ENCODE measurements at regions not wholly inside any gene's neighbourhood (a gene's known extent, or its start where the extent isn't known, plus 50 kb on each side); places are given as distances from the start of the nearest gene placed in this dataset.

DNA sequence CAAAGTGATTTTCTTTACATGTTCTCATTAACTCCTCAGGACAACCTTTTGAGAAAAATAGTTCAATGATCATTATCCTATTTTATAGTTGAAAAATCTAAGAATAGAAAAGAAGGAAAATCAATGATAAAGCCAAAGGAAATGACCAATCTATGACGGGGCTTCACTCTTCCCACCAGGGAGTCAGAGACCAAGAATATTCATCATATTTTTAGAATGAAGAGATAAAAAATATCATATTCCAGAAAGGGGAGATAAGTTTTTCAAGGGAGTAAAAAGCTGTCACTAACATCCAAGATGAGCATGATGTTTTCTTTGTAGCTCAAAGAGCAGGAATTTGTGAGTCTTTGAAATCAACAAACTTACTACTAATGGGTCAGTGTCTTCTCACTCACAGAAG lies 71.5 kb upstream of the LPP start:
- peaks cover 3% of the 10 kb centered on the region; the same call in 1 of the 2 replicates for H3K36me3 ChIP-seq (ENCODE audit: control insufficient read depth, low read length)
- peaks cover 38% of the 10 kb centered on the region for H3F3A ChIP-seq (ENCODE audit: control insufficient read depth, insufficient read depth)
- peaks cover 6% of the 10 kb centered on the region; the same call in 1 of the 2 replicates for H3K9me3 ChIP-seq (ENCODE audit: control insufficient read depth, insufficient read depth, low read length)
- no peaks in the 10 kb centered on the region for H4K20me1 ChIP-seq (ENCODE audit: control insufficient read depth, insufficient read depth, low read depth, low read length)
- H3K27ac ChIP-seq (ENCODE audit: low read depth, low read length), result peak overlapping the region; percentile 99
- H3K4me3 ChIP-seq (ENCODE audit: low read length), result 0 out of 2 replicates have a peak overlapping the region, but pooled peaks have one; percentile 2
- H3K9me2 ChIP-seq (replicated peaks; ENCODE audit: control insufficient read depth, low read length), result no peaks in the 10 kb centered on the region
- no peak for TF ChIP-seq EZH2phosphoT487 (IDR thresholded peaks at IDR 0.05; ENCODE audit: borderline replicate concordance, low read length)
- TF ChIP-seq, protein P1, sequence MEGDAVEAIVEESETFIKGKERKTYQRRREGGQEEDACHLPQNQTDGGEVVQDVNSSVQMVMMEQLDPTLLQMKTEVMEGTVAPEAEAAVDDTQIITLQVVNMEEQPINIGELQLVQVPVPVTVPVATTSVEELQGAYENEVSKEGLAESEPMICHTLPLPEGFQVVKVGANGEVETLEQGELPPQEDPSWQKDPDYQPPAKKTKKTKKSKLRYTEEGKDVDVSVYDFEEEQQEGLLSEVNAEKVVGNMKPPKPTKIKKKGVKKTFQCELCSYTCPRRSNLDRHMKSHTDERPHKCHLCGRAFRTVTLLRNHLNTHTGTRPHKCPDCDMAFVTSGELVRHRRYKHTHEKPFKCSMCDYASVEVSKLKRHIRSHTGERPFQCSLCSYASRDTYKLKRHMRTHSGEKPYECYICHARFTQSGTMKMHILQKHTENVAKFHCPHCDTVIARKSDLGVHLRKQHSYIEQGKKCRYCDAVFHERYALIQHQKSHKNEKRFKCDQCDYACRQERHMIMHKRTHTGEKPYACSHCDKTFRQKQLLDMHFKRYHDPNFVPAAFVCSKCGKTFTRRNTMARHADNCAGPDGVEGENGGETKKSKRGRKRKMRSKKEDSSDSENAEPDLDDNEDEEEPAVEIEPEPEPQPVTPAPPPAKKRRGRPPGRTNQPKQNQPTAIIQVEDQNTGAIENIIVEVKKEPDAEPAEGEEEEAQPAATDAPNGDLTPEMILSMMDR (IDR thresholded peaks at IDR 0.05; ENCODE audit: low read depth, low read length, poor library complexity, severe bottlenecking), result no peak
- peaks cover 66% of the 10 kb centered on the region for H3K4me1 ChIP-seq (ENCODE audit: control insufficient read depth, low read length)
- no peaks in the 10 kb centered on the region for H3K27me3 ChIP-seq (ENCODE audit: control insufficient read depth, low read length)
- H3K79me2 ChIP-seq (ENCODE audit: control insufficient read depth, low read length), result no peaks in the 10 kb centered on the region; the same call in 1 of the 2 replicates
- peak overlapping the region; percentile 88 for H3K4me2 ChIP-seq (ENCODE audit: low read length)

DNA sequence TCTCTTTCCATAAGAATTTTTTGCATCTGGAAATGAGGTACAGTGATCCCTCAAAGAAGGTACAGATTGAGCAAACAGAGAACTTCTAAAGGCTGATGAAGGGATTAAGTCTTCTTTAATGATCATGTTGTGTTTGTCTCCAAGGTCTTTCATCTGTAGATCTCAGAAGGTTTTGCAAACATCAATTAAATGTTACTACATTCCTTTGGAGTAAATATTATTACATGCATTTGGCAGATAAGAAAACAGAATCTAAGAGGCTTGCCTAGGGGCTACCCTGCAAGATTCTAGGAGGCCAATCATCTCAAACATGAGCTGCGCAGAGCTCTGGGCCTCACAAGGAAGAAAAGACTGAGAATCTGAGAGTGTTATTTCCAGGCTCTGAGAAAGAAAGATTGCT lies 70.9 kb upstream of the LPP start:
- TF ChIP-seq, protein P1 (IDR thresholded peaks at IDR 0.05; ENCODE audit: low read depth, low read length, poor library complexity, severe bottlenecking), result no peak
- TF ChIP-seq EZH2phosphoT487 (IDR thresholded peaks at IDR 0.05; ENCODE audit: borderline replicate concordance, low read length), result no peak
- Histone ChIP-seq H4K20me1 (ENCODE audit: control insufficient read depth, insufficient read depth, low read depth, low read length) (no peaks in the 10 kb centered on the region), H3F3A (ENCODE audit: control insufficient read depth, insufficient read depth) (peaks cover 42% of the 10 kb centered on the region), H3K4me1 (ENCODE audit: control insufficient read depth, low read length) (peaks cover 71% of the 10 kb centered on the region), H3K4me3 (ENCODE audit: low read length) (no peak overlapping the region), H3K9me2 (replicated peaks; ENCODE audit: control insufficient read depth, low read length) (no peaks in the 10 kb centered on the region), H3K4me2 (ENCODE audit: low read length) (peak overlapping the region; percentile 88), H3K27me3 (ENCODE audit: control insufficient read depth, low read length) (no peaks in the 10 kb centered on the region), H3K9me3 (ENCODE audit: control insufficient read depth, insufficient read depth, low read length) (peaks cover 6% of the 10 kb centered on the region; the same call in 1 of the 2 replicates), H3K36me3 (ENCODE audit: control insufficient read depth, low read length) (peaks cover 3% of the 10 kb centered on the region; the same call in 1 of the 2 replicates), H3K79me2 (ENCODE audit: control insufficient read depth, low read length) (no peaks in the 10 kb centered on the region; the same call in 1 of the 2 replicates), H3K27ac (ENCODE audit: low read depth, low read length) (peak overlapping the region; percentile 99)

DNA sequence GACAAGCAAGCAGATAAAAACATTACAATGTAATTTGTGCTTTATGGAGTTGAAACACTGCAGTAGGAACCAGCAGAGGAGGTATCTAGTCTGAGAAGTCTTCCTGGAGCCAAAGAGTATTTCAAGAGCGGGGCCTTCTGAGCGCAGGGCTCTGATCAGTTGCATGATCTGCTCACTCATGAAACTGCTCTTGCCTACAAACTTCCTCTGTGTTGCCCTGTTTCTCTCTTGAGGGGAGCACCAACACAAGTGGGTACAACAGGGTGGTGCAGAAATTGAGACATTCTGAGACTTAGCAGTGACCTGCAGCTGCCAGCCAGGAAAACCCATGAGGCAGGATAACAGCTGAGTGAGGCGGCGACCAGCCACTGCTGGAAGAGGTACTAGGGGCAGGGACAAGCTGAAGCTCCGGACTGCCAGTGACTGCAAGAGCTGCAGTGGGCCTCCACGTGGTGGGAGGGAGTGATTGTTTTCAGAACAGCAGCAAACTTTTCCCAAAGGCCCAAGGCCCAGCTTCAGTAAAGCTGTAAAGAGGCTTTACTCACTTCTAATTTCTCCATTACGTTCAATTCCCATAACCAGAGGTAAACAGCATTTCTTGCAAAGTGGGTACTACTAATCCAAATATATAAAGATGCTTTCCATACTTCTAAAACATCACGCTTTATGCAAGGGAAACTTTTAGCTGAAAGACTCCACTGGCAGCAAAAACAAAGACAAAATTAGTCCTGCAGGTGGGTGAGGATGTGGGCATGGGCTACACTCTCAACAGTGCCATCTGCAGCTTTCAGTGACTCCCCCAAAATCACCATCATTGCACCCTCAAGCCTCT lies 69.0 kb upstream of the LPP start:
- H3K27me3 ChIP-seq (ENCODE audit: control insufficient read depth, low read length), result no peaks in the 10 kb centered on the region
- no peaks in the 10 kb centered on the region for H3K9me2 ChIP-seq (replicated peaks; ENCODE audit: control insufficient read depth, low read length)
- peak overlapping the region; percentile 99 for H3K27ac ChIP-seq (ENCODE audit: low read depth, low read length)
- peak overlapping the region; percentile 88 for H3K4me2 ChIP-seq (ENCODE audit: low read length)
- H3K4me3 ChIP-seq (ENCODE audit: low read length), result peak overlapping the region; percentile 59
- TF ChIP-seq, protein P1 (IDR thresholded peaks at IDR 0.05; ENCODE audit: low read depth, low read length, poor library complexity, severe bottlenecking), result peak; percentile 35
- no peak for TF ChIP-seq EZH2phosphoT487 (IDR thresholded peaks at IDR 0.05; ENCODE audit: borderline replicate concordance, low read length)
- H3K36me3 ChIP-seq (ENCODE audit: control insufficient read depth, low read length), result peaks cover 3% of the 10 kb centered on the region; the same call in 1 of the 2 replicates
- peaks cover 4% of the 10 kb centered on the region; the same call in 1 of the 2 replicates for H3K9me3 ChIP-seq (ENCODE audit: control insufficient read depth, insufficient read depth, low read length)
- no peaks in the 10 kb centered on the region for H4K20me1 ChIP-seq (ENCODE audit: control insufficient read depth, insufficient read depth, low read depth, low read length)
- peaks cover 52% of the 10 kb centered on the region for H3F3A ChIP-seq (ENCODE audit: control insufficient read depth, insufficient read depth)
- no peaks in the 10 kb centered on the region; the same call in 1 of the 2 replicates for H3K79me2 ChIP-seq (ENCODE audit: control insufficient read depth, low read length)
- peaks cover 91% of the 10 kb centered on the region for H3K4me1 ChIP-seq (ENCODE audit: control insufficient read depth, low read length)
